ENCODE measurements at regions not wholly inside any gene's neighbourhood (a gene's known extent, or its start where the extent isn't known, plus 50 kb on each side); places are given as distances from the start of the nearest gene placed in this dataset.
"Not testable (repeated sequence)": the region's sequence is repeated elsewhere in the genome, so short reads cannot be mapped to it uniquely, and the experiment has no call there.

DNA sequence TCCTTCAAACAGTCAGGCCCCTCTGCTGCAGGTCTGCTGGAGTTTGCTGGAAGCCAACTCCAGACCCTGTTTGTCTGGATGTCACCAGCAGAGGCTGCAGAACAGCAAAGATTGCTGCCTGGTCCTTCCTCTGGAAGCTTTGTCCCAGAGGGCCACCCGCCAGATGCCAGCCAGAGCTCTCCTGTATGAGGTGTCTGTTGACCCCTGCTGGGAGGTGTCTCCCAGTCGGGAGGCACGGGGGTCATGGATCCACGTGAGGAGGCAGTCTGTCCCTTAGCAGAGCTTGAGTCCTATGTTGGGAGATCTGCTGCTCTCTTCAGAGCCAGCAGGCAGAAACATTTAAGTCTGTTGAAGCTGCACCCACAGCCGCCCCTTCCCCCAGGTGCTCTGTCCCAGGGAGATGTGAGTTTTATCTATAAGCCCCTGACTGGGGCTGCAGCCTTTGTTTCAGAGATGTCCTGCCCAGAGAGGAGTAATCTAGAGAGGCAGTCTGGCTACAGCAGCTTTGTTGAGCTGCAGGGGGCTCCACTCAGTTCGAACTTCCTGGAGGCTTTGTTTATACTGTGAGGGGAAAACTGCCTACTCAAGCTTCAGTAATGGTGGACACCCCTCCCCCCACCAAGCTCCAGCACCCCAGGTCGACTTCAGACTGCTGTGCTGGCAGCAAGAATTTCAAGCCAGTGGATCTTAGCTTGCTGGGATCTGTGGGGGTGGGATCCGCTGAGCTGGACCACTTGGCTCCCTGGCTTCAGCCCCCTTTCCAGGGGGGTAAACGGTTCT is 72.1 kb downstream of the OGFRL1 start:
- DNase-seq: not testable (repeated sequence)

DNA sequence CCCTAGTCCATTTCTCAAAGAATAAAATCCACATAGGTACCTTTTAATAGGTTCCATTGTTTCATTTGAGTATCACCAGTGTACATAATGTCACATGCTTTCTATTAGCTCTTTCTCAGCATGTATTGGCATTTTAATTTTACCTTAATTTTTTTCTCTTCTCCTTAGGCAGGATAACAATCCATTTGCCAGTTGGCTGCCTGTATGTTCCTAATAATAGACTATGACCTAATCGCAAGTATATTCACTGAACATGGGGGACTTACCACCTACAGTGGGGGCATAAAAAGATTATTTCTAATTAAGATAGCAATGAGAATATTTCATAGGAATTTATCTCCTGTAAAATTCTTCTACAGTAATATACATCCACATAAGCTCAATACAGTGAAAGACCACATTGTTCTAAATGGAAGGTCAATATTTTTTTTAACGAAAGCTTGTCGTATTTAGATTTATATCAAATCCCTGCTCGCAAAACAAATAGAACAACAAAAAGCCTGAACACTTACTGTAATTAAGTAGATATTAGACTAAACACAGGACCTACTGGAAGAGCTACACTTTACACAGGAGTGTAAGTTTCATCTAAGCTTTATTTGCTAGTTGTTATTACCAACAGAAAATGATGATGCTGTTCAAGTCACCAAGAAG is 76.4 kb downstream of the OGFRL1 start:
- DNase-seq: no peak

DNA sequence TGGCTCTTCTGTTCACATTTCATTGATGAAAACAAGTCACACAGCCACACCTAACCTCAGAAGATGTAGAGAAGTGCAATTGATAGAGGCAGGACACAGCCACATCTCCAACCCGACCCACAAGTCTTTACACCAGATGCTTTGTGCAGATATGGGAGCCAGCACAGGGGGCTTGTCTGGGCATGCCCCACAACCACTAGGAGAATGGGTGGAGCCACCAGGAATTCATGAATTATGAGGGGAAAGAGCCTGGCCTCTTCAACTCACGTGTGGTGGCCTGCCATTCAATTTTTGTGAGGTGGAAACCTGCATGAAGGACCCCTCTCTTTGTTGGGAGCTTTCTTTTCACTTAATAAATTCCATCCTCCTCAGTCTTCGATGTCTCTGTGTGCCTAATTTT is 79.1 kb downstream of the OGFRL1 start:
- DNase-seq: no peak

DNA sequence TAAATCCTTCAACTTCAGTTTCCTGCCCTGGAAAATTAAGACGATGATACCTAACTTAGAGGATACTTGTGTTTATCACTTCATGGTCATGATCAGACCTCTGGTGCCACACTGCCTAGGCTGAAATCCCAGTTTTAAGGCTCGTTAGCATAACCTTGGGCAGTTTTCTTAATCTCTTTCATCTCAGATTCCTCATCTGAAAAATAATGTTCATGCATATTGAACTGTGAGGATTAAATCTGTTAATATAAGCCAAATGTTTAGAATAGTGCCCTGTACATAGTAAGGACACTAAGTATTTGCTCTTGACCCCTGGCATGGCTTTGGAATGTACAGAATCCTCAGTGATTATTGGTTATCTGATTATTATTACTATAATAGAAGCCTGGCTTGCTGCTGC is 79.7 kb downstream of the OGFRL1 start:
- DNase-seq: no peak

GRCh38 chr6:71371559-71371958 is 82.9 kb downstream of the OGFRL1 start:
- DNase-seq: no peak

DNA sequence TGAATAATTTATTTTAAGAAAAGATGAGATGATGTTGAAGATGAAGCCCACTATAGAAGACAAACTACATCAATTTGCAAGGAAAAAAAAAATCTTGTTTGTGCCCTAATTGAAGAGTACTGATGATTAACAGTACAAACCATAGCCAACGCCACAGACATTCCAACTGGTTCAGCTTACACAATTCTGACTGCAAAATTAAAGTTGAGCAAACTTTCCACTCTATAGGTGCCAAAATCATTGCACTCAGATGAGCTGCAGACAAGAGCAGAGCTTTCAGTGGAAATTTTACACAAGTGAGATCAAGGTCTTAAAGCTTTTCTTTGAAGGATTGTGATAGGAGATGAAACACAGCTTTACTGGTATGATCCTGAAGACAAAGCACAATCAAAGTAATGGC is 85.3 kb downstream of the OGFRL1 start:
- DNase-seq: no peak

DNA sequence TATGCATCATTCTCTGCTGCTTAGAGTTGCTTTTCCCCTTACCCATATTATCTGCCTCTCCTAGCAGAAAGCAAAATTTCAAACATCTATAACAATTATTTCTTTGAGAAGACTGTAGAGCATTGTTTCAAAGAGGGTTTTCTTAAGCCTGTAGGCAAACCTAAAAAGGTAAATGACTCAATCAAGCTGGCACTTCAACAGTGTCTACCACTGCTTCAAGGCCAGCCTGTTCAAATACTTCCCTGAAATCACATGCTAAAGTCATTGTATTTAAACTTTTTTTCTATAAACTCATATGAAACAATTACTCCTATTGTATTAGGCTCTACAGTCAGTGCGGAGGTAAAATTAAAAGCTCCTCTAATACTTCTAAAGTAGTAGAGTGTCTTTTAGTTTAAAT is 87.1 kb downstream of the OGFRL1 start:
- no peak for DNase-seq

GRCh38 chr6:71376830-71377229 is 88.2 kb downstream of the OGFRL1 start:
- no peak for DNase-seq

DNA sequence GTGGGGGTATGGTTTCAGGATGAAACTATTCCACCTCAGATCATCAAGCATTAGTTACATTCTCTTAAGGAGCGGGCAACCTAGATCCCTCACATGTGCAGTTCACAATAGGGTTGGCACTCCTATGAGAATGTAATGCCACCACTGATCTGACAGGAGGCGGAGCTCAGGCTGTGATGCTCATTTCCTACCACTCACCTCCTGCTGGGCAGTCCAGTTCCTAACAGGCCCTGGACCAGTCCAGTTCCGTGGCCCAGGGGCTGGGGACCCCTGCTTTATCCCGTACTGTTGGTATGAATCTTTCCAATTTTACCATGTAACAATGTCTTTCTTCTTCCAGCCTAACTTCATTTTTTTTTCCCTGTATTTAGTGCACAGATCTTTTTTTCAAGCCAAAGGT is 94.9 kb downstream of the OGFRL1 start:
- no peak for DNase-seq

GRCh38 chr6:71383901-71384489 is 95.4 kb downstream of the OGFRL1 start:
- DNase-seq: peak; percentile 60

GRCh38 chr6:71385111-71385822 is 96.7 kb downstream of the OGFRL1 start:
- peak; percentile 68 for DNase-seq

DNA sequence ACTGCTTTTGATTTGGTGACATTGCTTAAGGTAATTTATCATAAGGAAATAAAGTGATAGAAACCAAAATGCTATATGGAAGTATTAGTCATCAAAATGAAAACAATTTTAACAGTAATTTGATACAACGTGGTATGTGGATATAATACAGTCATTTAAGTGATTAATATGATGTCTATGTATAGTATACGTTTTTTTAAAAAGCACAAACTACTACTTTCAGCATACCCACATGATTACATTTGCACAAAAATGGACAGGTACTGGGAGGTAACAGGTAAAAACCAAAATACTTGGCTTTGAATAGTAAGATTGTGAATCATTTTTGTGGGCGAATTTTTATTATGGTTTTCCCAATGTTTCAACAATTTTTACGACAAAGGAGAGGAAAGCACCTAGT is 97.6 kb downstream of the OGFRL1 start:
- DNase-seq: no peak

- no peak for DNase-seq
These were observed 98.6 kb downstream of the OGFRL1 start for GRCh38 chr6:71387179-71387578.

DNA sequence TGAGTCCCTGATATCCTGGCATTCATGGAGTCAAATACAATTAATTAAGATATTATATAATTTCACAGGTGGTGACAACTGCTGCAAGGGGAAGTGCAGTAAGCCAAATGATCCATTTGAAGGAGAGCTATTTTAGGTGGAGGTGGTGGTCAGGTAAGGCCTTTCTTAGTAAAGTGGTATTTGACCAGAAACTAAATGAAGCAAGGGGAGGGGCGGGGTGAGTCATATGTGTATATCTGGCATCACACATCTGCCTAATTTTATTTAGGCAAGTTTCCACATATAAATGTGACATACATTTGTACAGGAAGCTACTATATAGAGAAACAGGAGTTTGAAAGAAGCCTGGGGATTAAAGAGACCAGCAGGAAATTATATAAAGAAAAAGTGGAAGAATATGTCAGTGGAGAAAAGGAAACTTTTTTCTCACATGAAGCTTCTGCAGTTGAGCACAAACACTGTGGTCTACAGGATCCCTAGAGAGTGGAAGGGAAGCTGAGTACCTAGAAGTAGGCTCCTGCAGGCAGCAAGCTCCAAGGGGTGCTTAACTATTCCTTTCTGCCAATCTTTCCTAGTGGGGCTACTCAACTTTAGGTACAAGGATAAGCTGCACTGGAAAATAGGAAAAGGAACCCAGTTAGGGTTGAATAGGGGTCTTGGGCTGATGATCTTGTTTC is 99.6 kb downstream of the OGFRL1 start:
- no peak for DNase-seq

- no peak for DNase-seq
These were observed 100.4 kb downstream of the OGFRL1 start for GRCh38 chr6:71388856-71389527.

DNA sequence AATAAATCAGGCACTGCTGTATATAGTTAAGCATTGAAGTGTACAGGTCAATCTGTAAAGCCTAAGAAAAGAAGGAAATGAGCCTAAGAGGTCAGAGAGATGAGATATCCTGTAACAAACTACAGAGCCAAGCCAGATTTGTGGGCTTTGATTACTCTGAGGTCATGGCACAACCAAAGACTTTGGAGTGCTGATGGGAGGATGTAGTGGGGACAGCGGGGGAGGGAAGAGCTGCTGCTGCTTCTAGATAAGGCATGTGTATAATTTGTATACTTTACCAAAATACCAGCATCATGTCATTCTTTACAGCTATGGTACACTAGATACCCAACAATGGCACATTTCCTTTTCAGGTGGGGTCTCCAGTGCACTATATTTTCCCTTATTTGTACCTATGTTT is 102.5 kb downstream of the OGFRL1 start:
- no peak for DNase-seq

DNA sequence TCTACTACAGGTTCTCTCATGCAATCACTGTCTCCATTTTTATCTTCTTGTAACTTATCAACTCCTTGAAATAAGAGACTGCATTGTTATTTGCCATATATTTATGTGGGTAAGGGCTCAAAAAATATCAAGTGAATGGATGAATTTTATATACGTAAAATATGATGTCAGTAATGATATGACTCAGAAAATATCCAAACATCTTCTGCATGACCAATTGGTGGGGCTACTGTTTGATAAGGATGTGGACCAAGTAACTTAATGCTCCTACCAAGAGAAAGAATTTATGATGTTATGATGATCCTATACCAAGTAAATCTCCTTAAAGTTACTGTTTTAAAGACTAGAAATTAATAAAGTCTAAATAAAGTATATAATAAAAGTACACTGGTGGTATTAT is 103.7 kb downstream of the OGFRL1 start:
- DNase-seq: no peak

GRCh38 chr6:71393471-71393870 is 104.9 kb downstream of the OGFRL1 start:
- peak; percentile 62 for DNase-seq

DNA sequence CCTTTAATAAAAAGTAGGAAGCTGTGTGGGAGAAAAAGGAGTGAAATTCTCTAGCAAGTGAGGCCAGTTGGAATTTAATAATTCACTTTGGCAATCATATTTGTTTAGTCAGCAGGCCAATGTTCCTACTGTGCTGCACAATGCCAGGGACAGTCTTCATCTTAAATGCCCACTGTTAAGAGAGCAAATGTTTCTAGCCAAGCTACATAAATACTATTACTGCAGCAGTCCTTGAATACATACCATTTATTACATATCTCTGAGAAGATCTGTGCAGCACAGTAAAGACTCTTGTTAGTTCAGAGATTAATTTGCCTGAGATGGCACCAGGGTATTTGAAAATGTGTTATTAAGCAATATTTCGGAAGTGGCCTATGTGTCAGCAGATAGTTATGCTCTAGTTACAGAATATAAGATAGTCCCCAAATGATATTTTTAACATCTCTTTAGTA is 105.4 kb downstream of the OGFRL1 start:
- DNase-seq: peak; percentile 56

DNA sequence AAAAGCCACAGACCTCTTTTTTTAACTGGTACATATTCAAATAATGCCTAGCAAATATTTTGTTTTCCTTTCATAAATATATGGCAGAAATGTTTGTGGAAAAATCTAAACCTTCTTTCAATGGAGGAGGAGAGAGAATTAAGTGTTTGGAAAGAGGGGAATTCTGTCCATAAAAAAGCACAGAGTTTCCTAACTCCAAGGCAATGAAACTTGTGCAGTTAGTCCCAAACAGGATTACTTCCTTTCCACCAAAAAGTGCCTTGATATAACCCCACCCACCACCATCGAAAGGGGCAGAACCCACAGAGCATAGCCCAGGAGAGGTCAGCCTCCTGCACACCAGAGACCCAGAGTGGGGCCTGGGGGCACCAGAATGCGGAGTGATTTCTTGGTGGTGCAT is 106.3 kb downstream of the OGFRL1 start:
- DNase-seq: no peak

DNA sequence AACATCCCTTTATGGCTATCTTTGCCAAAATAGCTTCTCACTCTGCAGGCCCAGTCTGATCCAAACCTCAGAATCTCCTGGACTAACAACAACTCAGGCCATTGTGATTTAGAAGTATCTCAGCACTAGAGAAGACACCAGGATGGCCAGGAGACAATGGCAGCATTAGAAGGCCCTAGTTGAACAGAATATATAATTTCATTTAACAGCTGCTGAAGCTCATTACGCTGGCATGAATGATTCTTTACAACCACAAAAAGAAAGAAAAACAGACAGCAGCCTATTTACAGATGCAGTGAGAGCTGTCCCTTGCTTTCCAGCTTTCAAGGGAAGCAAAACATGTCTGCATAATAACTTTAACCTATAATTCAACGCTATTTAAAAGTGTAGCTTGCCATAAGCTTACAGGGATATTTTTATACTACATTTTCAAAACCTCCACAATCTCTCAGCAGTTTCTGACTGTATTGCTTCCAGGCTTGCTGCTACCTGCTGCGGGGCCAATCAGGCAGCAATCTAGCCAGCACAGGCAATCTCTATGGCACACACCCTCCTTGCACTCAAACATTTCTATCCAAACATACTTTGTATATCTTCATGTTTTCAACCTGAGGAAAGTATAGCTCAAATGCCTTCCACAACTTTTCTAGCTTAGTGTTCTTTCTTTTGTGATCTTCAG is 107.3 kb downstream of the OGFRL1 start:
- DNase-seq: peak; percentile 30

DNA sequence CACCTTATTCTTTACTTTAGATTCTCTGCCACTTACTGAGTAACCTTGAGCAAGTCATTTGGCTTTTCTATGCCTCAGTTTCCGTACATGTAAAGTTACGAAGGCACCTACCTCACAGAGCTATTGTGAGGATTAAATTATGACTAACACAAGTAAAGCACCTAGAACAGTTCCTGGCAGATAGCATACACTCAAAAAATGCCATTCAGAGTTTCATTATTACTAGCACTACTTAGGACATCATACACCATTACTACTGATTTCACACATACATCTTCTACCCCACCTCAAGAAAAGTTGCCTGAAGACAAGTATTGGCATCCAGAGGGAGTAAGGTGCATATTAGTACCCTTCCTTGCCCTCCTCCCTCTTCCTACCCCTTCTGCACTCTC is 107.8 kb downstream of the OGFRL1 start:
- DNase-seq: no peak

Measured in kidney glomerular epithelial cell (primary cell).